ENCODE measurements at regions not wholly inside any gene's neighbourhood (a gene's known extent, or its start where the extent isn't known, plus 50 kb on each side); places are given as distances from the start of the nearest gene placed in this dataset.

DNA sequence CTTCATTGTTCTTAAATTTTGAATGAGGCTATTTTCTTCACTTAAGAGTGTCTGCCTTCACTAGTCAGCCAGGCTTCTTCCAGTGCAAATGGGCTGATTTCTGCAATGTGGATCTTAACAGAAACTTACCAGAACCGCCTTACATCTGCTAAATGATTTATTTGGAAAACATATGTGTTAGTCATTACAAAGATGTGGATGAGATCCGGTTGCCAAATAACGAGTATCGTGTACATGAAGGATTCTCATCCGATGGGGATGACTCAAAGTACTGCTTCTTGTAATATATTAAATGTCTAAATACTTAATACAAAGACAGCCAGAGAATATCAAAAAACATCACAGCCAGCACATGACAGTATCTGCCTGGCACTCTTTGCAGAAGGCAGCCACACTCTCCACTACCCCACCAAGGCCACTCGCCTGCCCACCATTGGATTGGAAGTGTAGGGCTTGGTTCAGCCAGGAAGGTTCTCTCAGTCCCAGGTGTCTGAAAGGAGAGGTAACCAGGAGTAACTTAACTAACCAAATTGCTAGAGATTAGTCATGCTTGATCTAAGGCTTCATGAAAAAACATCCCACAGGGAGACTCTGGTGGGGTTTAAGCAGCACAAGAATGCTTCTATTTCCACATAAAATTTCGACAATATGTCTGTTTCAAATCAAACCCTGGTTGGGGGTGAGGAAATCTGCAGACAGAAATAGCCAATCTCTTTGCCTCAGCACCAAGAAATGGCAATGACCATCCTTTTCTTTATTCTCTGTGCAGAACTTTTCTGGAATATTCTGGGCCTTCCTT lies 174.8 kb downstream of the GADD45G start:
- TF ChIP-seq, protein P1, sequence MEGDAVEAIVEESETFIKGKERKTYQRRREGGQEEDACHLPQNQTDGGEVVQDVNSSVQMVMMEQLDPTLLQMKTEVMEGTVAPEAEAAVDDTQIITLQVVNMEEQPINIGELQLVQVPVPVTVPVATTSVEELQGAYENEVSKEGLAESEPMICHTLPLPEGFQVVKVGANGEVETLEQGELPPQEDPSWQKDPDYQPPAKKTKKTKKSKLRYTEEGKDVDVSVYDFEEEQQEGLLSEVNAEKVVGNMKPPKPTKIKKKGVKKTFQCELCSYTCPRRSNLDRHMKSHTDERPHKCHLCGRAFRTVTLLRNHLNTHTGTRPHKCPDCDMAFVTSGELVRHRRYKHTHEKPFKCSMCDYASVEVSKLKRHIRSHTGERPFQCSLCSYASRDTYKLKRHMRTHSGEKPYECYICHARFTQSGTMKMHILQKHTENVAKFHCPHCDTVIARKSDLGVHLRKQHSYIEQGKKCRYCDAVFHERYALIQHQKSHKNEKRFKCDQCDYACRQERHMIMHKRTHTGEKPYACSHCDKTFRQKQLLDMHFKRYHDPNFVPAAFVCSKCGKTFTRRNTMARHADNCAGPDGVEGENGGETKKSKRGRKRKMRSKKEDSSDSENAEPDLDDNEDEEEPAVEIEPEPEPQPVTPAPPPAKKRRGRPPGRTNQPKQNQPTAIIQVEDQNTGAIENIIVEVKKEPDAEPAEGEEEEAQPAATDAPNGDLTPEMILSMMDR (conservative IDR thresholded peaks at IDR 0.05) = no peak
- H3K4me3 Mint-ChIP-seq = no peak overlapping the region
- no peaks in the 10 kb centered on the region for H3K9me3 Mint-ChIP-seq
- H3K4me1 Mint-ChIP-seq = no peaks in the 10 kb centered on the region
- peaks cover 2% of the 10 kb centered on the region for H3K27me3 Mint-ChIP-seq (ENCODE audit: insufficient read depth)
- H3K36me3 Mint-ChIP-seq (ENCODE audit: low read depth) = no peaks in the 10 kb centered on the region
- WGBS, 2 experiments (ENCODE audit: insufficient coverage in 1 of 2, insufficient read length in 1 of 2) = 92 to 100% methylated on average over 2 to 7 of the region's 7 CpGs
- Histone ChIP-seq H3K9me3 (ENCODE audit: control insufficient read depth, low read length) (no peaks in the 10 kb centered on the region), H3K4me1 (ENCODE audit: control insufficient read depth, insufficient read depth, low read length) (no peaks in the 10 kb centered on the region), H3K36me3 (ENCODE audit: control insufficient read depth, insufficient read depth, low read length) (no peaks in the 10 kb centered on the region), H3K4me3 (ENCODE audit: low read length) (no peak overlapping the region), H3K27ac (ENCODE audit: low read depth, low read length) (no peak overlapping the region), H3K9ac (ENCODE audit: extremely low read depth, low read length, poor library complexity, severe bottlenecking) (no peak overlapping the region), H3K27me3 (ENCODE audit: control insufficient read depth, insufficient read depth, low read length, poor library complexity, severe bottlenecking) (no peaks in the 10 kb centered on the region)
- H3K27ac Mint-ChIP-seq = no peak overlapping the region
- no peak for DNase-seq

DNA sequence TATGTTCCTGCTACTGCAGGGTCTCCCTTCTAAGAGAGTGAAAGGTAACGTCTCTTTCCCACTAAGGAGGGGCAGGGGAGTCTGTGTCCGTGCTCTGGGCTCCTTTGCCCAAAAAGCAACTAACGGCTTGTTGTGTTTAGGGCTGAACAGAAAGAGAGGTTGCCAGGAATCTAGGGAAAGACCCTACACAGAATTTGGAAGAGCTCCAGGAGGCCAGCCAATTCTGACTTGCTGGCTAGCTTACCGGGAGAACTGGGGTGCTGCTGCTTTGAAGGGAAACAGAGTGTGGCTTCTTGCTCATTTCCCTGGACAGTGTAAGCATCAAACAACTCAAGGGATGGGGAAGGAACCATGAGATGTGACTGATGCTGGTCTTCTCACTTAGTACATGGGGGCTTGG lies 176.1 kb downstream of the GADD45G start:
- DNase-seq = peak; percentile 28
- Mint-ChIP-seq H3K27me3 (ENCODE audit: insufficient read depth) (peaks cover 2% of the 10 kb centered on the region), H3K36me3 (ENCODE audit: low read depth) (no peaks in the 10 kb centered on the region), H3K4me1 (no peaks in the 10 kb centered on the region), H3K4me3 (no peak overlapping the region), H3K9me3 (no peaks in the 10 kb centered on the region), H3K27ac (no peak overlapping the region)
- Histone ChIP-seq H3K9me3 (ENCODE audit: control insufficient read depth, low read length) (no peaks in the 10 kb centered on the region), H3K9ac (ENCODE audit: extremely low read depth, low read length, poor library complexity, severe bottlenecking) (no peak overlapping the region), H3K27me3 (ENCODE audit: control insufficient read depth, insufficient read depth, low read length, poor library complexity, severe bottlenecking) (no peaks in the 10 kb centered on the region), H3K36me3 (ENCODE audit: control insufficient read depth, insufficient read depth, low read length) (no peaks in the 10 kb centered on the region), H3K27ac (ENCODE audit: low read depth, low read length) (no peak overlapping the region), H3K4me1 (ENCODE audit: control insufficient read depth, insufficient read depth, low read length) (no peaks in the 10 kb centered on the region), H3K4me3 (ENCODE audit: low read length) (no peak overlapping the region)
- TF ChIP-seq, protein P1 (conservative IDR thresholded peaks at IDR 0.05) = no peak
- 89 to 91% methylated on average over 3 to 4 of the region's 4 CpGs for WGBS, 2 experiments (ENCODE audit: insufficient coverage in 1 of 2, insufficient read length in 1 of 2)

DNA sequence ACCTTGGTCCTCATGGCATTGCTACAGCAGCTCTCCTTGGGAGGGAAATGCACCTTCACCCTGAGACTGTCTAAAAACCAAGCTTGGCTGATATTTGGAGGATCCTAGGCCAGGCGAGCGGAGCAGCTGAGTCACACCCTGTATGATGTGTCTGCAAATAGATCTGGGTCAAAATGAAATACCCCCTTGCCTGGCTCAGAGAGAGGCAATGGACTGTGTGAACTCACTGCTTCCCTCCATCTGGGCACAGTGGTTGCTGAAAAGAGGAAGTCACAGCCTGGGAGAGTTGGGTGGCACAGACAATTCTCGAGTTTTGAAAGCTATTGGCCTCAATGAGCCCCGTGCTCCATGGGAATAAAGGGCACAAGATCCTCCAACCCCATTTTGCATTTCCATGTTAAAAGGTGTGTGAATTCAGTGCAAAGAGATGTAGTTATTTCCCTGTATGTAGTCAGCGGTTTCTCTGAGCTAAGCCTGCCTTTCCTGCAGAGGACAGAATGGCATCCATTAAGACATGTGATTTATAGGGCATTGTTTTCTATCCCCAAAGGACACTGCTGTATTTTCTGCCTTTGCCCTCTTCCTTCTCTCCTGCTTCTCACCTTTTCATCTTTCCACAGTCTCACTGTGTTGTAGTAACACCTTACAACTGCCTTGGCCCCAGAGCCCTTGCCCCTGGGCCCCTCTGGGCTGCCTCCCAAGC lies 177.2 kb downstream of the GADD45G start:
- Histone ChIP-seq H3K36me3 (ENCODE audit: control insufficient read depth, insufficient read depth, low read length) (no peaks in the 10 kb centered on the region), H3K9ac (ENCODE audit: extremely low read depth, low read length, poor library complexity, severe bottlenecking) (no peak overlapping the region), H3K9me3 (ENCODE audit: control insufficient read depth, low read length) (no peaks in the 10 kb centered on the region), H3K4me3 (ENCODE audit: low read length) (no peak overlapping the region), H3K4me1 (ENCODE audit: control insufficient read depth, insufficient read depth, low read length) (no peaks in the 10 kb centered on the region), H3K27me3 (ENCODE audit: control insufficient read depth, insufficient read depth, low read length, poor library complexity, severe bottlenecking) (no peaks in the 10 kb centered on the region), H3K27ac (ENCODE audit: low read depth, low read length) (no peak overlapping the region)
- H3K4me1 Mint-ChIP-seq = no peaks in the 10 kb centered on the region
- H3K36me3 Mint-ChIP-seq (ENCODE audit: low read depth) = no peaks in the 10 kb centered on the region
- peaks cover 2% of the 10 kb centered on the region for H3K27me3 Mint-ChIP-seq (ENCODE audit: insufficient read depth)
- no peaks in the 10 kb centered on the region for H3K9me3 Mint-ChIP-seq
- no peak overlapping the region for H3K27ac Mint-ChIP-seq
- DNase-seq = peak; percentile 14
- no peak overlapping the region for H3K4me3 Mint-ChIP-seq
- 91 to 95% methylated on average over 4 to 5 of the region's 5 CpGs for WGBS, 2 experiments (ENCODE audit: insufficient coverage in 1 of 2, insufficient read length in 1 of 2)
- TF ChIP-seq, protein P1 (conservative IDR thresholded peaks at IDR 0.05) = no peak

Measured in endodermal cell (in vitro differentiated cells).